ENCODE measurements at regions not wholly inside any gene's neighbourhood (a gene's known extent, or its start where the extent isn't known, plus 50 kb on each side); places are given as distances from the start of the nearest gene placed in this dataset.
A peak's percentile ranks its signal among the peaks of the same experiment; 100 is the strongest.

DNA sequence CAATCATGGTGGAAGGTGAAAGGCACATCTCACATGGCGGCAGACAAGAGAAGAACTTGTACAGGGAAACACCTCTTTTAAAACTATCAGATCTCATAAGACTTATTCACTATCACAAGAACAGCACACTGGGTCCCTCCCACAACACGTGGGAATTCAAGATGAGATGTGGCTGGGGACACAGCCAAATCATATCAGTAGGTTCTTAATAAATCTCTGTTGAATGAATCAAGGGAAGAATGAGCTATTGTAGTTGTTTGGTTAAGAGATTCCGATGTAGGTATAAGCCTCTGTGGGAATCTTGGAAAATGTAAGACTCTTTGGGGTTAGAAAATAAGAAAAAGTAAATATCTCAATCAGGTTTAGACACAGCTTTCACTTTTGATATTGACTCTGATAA lies 400.2 kb downstream of the KCNRG start:
- in situ Hi-C loops (cut with MboI; ENCODE audit: low sequenced_read_pairs) (no loop called here), intact Hi-C loops (cut with micrococcal nuclease) (loop anchor here (10.0 kb wide), 1 partner anchor 291 kb away; no protein-coding TSS in a partner anchor), dilution Hi-C loops (cut with HindIII; ENCODE audit: low sequenced_read_pairs, unreplicated experiment) (no loop called here)
- H3K18ac ChIP-seq (ENCODE audit: low read depth, low read length), result no peak overlapping the region
- no peak overlapping the region for H3K9ac ChIP-seq (ENCODE audit: low read depth, low read length)
- H2BK120ac ChIP-seq (ENCODE audit: low read depth, low read length), result no peak overlapping the region
- H3K4me3 ChIP-seq (ENCODE audit: insufficient read depth, low read depth, low read length), result no peak overlapping the region
- no peaks in the 10 kb centered on the region for H4K20me1 ChIP-seq (ENCODE audit: insufficient read depth, low read length)
- TF ChIP-seq RAD21 (IDR thresholded peaks at IDR 0.05; ENCODE audit: low read length) (no peak), BHLHE40 (IDR thresholded peaks at IDR 0.05; ENCODE audit: low read depth, low read length) (no peak), MXI1 (IDR thresholded peaks at IDR 0.05; ENCODE audit: borderline replicate concordance, low read depth, low read length) (no peak), MAZ (IDR thresholded peaks at IDR 0.05; ENCODE audit: borderline replicate concordance, low read depth, low read length) (no peak), CHD1 (IDR thresholded peaks at IDR 0.05; ENCODE audit: low read depth, low read length) (no peak), RCOR1 (IDR thresholded peaks at IDR 0.05; ENCODE audit: insufficient replicate concordance, low read length) (no peak), RFX5 (IDR thresholded peaks at IDR 0.05; ENCODE audit: low read depth, low read length) (no peak), MAFK (IDR thresholded peaks at IDR 0.05; ENCODE audit: low read depth, low read length) (no peak), FOS (IDR thresholded peaks at IDR 0.05; ENCODE audit: low read depth, low read length) (no peak), SMC3 (IDR thresholded peaks at IDR 0.05; ENCODE audit: low read depth, low read length) (no peak)
- TF ChIP-seq, protein P1, sequence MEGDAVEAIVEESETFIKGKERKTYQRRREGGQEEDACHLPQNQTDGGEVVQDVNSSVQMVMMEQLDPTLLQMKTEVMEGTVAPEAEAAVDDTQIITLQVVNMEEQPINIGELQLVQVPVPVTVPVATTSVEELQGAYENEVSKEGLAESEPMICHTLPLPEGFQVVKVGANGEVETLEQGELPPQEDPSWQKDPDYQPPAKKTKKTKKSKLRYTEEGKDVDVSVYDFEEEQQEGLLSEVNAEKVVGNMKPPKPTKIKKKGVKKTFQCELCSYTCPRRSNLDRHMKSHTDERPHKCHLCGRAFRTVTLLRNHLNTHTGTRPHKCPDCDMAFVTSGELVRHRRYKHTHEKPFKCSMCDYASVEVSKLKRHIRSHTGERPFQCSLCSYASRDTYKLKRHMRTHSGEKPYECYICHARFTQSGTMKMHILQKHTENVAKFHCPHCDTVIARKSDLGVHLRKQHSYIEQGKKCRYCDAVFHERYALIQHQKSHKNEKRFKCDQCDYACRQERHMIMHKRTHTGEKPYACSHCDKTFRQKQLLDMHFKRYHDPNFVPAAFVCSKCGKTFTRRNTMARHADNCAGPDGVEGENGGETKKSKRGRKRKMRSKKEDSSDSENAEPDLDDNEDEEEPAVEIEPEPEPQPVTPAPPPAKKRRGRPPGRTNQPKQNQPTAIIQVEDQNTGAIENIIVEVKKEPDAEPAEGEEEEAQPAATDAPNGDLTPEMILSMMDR (conservative IDR thresholded peaks at IDR 0.05; ENCODE audit: low read depth, low read length), result no peak
- TF ChIP-seq, protein P2, sequence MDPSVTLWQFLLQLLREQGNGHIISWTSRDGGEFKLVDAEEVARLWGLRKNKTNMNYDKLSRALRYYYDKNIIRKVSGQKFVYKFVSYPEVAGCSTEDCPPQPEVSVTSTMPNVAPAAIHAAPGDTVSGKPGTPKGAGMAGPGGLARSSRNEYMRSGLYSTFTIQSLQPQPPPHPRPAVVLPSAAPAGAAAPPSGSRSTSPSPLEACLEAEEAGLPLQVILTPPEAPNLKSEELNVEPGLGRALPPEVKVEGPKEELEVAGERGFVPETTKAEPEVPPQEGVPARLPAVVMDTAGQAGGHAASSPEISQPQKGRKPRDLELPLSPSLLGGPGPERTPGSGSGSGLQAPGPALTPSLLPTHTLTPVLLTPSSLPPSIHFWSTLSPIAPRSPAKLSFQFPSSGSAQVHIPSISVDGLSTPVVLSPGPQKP (IDR thresholded peaks at IDR 0.05; ENCODE audit: borderline replicate concordance, low read depth, low read length), result no peak
- no peak overlapping the region for H3K4me2 ChIP-seq (ENCODE audit: low read depth, low read length)
- H3K9me3 ChIP-seq (ENCODE audit: control insufficient read depth, insufficient read depth, low read length), result peaks cover 5% of the 10 kb centered on the region
- no peaks in the 10 kb centered on the region for H3K27me3 ChIP-seq (ENCODE audit: control insufficient read depth, insufficient read depth, low read length)
- H2AK5ac ChIP-seq (ENCODE audit: low read depth, low read length), result no peak overlapping the region
- H3K79me1 ChIP-seq (ENCODE audit: low read depth in 1 of 2, low read length in 2 of 2), result no peaks in the 10 kb centered on the region
- no peak overlapping the region for H3K27ac ChIP-seq (ENCODE audit: insufficient read depth, low read length)
- WGBS, 2 experiments (ENCODE audit: extremely low coverage in 2 of 2, insufficient read length in 1 of 2), result no CpG with 5 or more reads among the region's 3 CpGs
- no peak overlapping the region for H4K8ac ChIP-seq (ENCODE audit: low read depth in 2 of 2, low read length in 2 of 2)
- no peak overlapping the region for H3K56ac ChIP-seq (ENCODE audit: extremely low read depth, insufficient read depth, low read length)
- H2AK9ac ChIP-seq (replicated peaks; ENCODE audit: low read depth, low read length, poor library complexity), result no peak overlapping the region
- ChIA-PET CTCF (no interaction called here), POLR2A (ENCODE audit: unreplicated experiment) (no interaction called here)
- no TSS peak for BruUV-seq (replicated peaks)
- no peak overlapping the region for H2BK15ac ChIP-seq (ENCODE audit: low read depth, low read length)
- no peak overlapping the region for H3K23ac ChIP-seq (ENCODE audit: low read depth, low read length)
- DNase-seq (peak; percentile 42), ATAC-seq (ENCODE audit: low read depth) (no peak)
- H3K14ac ChIP-seq (replicated peaks; ENCODE audit: low read depth, low read length), result no peak overlapping the region
- H3K4ac ChIP-seq (ENCODE audit: low read depth, low read length), result no peak overlapping the region
- H2AFZ ChIP-seq (replicated peaks; ENCODE audit: low read length, poor library complexity), result no peak overlapping the region
- peaks cover 11% of the 10 kb centered on the region; the same call in 1 of the 2 replicates for H3K9me1 ChIP-seq (ENCODE audit: insufficient read depth, low read length)
- no peak overlapping the region for H2BK5ac ChIP-seq (ENCODE audit: low read depth, low read length, poor library complexity, severe bottlenecking)
- H3K4me1 ChIP-seq (ENCODE audit: control insufficient read depth, insufficient read depth, low read length), result peaks cover 21% of the 10 kb centered on the region
- no peak overlapping the region for H4K91ac ChIP-seq (ENCODE audit: insufficient read depth, low read depth, low read length)
- H3K36me3 ChIP-seq (ENCODE audit: control insufficient read depth, insufficient read depth, low read length), result no peaks in the 10 kb centered on the region
- H2BK20ac ChIP-seq (ENCODE audit: low read depth, low read length), result no peak overlapping the region
- H4K5ac ChIP-seq (ENCODE audit: low read depth, low read length), result no peak overlapping the region
